K562 (cell line): ENCODE measurements at regions not wholly inside any gene's neighbourhood (a gene's known extent, or its start where the extent isn't known, plus 50 kb on each side); places are given as distances from the start of the nearest gene placed in this dataset.

ENCODE experiments used
- BRCA1 ChIP-seq, 2 experiments: fragments of 450-650 bp in 1 of 2; sonication (generic) in 1 of 2; formaldehyde crosslinking in 1 of 2; IDR thresholded peaks; 2 replicates each; pipeline versions ENCODE4 v1.5.0 to v1.6.1; 2017 to 2020; ENCODE audit warnings: mild to moderate bottlenecking in 1 of 2, missing genetic modification reagents in 1 of 2
- C11orf30 ChIP-seq: fragments of 450-650 bp; IDR thresholded peaks from 2 replicates; pipeline ENCODE4 v1.6.1; 2016; ENCODE audit warnings: low read depth, mild to moderate bottlenecking
- CHCHD3 ChIP-seq: fragments of 250-450 bp; sonication (Bioruptor Pico); IDR thresholded peaks from 2 replicates; pipeline ENCODE4 v2.1.2; 2022; ENCODE audit warnings: mild to moderate bottlenecking
- CTBP1 ChIP-seq: fragments of 450-650 bp; IDR thresholded peaks from 2 replicates; pipeline ENCODE4 v1.6.1; 2016; ENCODE audit warnings: borderline replicate concordance
- CXXC5 ChIP-seq: fragments of 250-450 bp; sonication (Bioruptor Pico); IDR thresholded peaks from 2 replicates; pipeline ENCODE4 v1.8.0; 2022; ENCODE audit warnings: inconsistent platforms, mild to moderate bottlenecking, moderate library complexity
- HMG20B ChIP-seq: fragments of 250-450 bp; sonication (Bioruptor Pico); IDR thresholded peaks from 2 replicates; pipeline ENCODE4 v1.5.0; 2021; ENCODE audit warnings: mild to moderate bottlenecking
- HMGN3 ChIP-seq: IDR thresholded peaks from 2 replicates; pipeline ENCODE4 v1.6.1; 2011; ENCODE audit warnings: borderline replicate concordance, low read depth, mild to moderate bottlenecking, mixed read lengths, low read length; ENCODE audit not compliant: insufficient read length; ENCODE audit errors: extremely low read depth
- KLF13 ChIP-seq: fragments of 450-650 bp; IDR thresholded peaks from 2 replicates; pipeline ENCODE4 v1.6.1; 2016; ENCODE audit warnings: missing genetic modification characterization, low read depth, mild to moderate bottlenecking, missing compliant biosample characterization, moderate library complexity, borderline replicate concordance
- MAFK ChIP-seq: IDR thresholded peaks from 2 replicates; pipeline ENCODE4 v1.6.1; 2011; ENCODE audit warnings: low read length, improper control_type of control experiment
- MCM7 ChIP-seq, 2 experiments: fragments of 450-650 bp; IDR thresholded peaks; 2 replicates each; pipeline ENCODE4 v1.6.1; 2016 to 2018
- NBN ChIP-seq: fragments of 450-650 bp; IDR thresholded peaks from 2 replicates; pipeline ENCODE4 v1.6.1; 2016; ENCODE audit warnings: low read depth, mild to moderate bottlenecking
- RBFOX2 ChIP-seq: fragments of 200-400 bp; formaldehyde crosslinking; IDR thresholded peaks from 2 replicates; pipeline ENCODE4 v1.6.1; 2017; ENCODE audit warnings: low read depth, mild to moderate bottlenecking, low read length, moderate library complexity
- ZNF445 ChIP-seq: fragments of 250-450 bp; sonication (Bioruptor Pico); IDR thresholded peaks from 2 replicates; pipeline ENCODE4 v1.4.0; 2020; ENCODE audit warnings: low read depth, mild to moderate bottlenecking, moderate library complexity
- ZNF695 ChIP-seq: fragments of 450-650 bp; formaldehyde crosslinking; IDR thresholded peaks from 2 replicates; pipeline ENCODE4 v1.4.0; 2020; ENCODE audit warnings: mild to moderate bottlenecking, moderate library complexity
- TF ChIP-seq, protein P1 (sequence below): IDR thresholded peaks from 3 replicates; pipeline ENCODE4 v1.6.1; 2011; ENCODE audit warnings: borderline replicate concordance, mild to moderate bottlenecking; ENCODE audit not compliant: insufficient read length, insufficient read depth
- TF ChIP-seq, protein P2 (sequence below): fragments of 200-600 bp; sonication (generic); IDR thresholded peaks from one replicate; pipeline ENCODE4 v1.6.1; 2012; ENCODE audit warnings: mild to moderate bottlenecking, low read depth, low read length, inconsistent platforms

DNA sequence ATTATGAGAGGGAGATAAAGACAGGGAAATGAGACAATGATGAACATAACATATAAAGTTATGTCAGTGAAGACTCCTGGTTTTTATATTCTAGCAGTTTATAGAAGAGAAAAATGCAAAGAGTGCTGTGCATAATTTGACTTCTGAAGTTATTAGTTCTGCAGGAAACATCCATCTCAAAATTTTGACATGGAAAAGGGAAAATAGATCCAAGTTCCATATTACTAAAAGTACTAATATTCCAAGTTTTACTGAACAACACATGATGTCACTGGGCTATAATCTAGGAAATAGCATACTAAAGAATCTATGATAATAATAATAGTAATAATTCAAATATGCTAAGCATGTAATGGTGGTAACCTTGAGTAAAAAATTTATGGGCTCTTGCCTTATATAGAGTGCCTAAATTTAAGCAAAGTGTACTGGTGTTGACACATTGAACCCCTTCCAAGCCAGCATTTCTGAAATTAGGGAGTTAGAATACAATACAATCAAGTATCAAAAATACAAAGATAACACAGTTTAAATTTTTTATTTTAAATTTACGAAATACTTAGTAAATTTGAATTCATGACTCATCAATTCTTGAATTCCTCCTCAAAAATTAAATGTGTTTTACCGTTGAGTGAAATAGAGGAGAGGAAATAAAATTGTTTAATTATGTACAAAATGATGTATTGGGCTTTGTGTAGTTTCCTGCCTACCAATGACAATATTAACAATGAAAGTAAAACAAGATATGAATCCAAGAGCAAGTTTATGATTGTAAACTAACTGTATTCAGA, 102.8 kb upstream of the KCND2 start (continued):
- TF ChIP-seq ZNF445 (no peak), MAFK (peak; percentile 13; the same call in 1 of the 2 replicates), CHCHD3 (no peak), CXXC5 (CRISPR knock-in tag) (no peak), KLF13 (tag) (no peak), HMGN3 (no peak), ZNF695 (CRISPR knock-in tag) (no peak), BRCA1 (IDR thresholded peaks at IDR 0.05) (no peak), BRCA1 (CRISPR knock-in tag; IDR thresholded peaks at IDR 0.05) (no peak), RBFOX2 (no peak), MCM7 (IDR thresholded peaks at IDR 0.05) (no peak), NBN (no peak), C11orf30 (0 out of 2 replicates have a peak, but pooled peaks have one; percentile 35), CTBP1 (no peak), HMG20B (no peak)
- TF ChIP-seq, protein P1, sequence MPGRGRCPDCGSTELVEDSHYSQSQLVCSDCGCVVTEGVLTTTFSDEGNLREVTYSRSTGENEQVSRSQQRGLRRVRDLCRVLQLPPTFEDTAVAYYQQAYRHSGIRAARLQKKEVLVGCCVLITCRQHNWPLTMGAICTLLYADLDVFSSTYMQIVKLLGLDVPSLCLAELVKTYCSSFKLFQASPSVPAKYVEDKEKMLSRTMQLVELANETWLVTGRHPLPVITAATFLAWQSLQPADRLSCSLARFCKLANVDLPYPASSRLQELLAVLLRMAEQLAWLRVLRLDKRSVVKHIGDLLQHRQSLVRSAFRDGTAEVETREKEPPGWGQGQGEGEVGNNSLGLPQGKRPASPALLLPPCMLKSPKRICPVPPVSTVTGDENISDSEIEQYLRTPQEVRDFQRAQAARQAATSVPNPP = no peak
- TF ChIP-seq, protein P2, sequence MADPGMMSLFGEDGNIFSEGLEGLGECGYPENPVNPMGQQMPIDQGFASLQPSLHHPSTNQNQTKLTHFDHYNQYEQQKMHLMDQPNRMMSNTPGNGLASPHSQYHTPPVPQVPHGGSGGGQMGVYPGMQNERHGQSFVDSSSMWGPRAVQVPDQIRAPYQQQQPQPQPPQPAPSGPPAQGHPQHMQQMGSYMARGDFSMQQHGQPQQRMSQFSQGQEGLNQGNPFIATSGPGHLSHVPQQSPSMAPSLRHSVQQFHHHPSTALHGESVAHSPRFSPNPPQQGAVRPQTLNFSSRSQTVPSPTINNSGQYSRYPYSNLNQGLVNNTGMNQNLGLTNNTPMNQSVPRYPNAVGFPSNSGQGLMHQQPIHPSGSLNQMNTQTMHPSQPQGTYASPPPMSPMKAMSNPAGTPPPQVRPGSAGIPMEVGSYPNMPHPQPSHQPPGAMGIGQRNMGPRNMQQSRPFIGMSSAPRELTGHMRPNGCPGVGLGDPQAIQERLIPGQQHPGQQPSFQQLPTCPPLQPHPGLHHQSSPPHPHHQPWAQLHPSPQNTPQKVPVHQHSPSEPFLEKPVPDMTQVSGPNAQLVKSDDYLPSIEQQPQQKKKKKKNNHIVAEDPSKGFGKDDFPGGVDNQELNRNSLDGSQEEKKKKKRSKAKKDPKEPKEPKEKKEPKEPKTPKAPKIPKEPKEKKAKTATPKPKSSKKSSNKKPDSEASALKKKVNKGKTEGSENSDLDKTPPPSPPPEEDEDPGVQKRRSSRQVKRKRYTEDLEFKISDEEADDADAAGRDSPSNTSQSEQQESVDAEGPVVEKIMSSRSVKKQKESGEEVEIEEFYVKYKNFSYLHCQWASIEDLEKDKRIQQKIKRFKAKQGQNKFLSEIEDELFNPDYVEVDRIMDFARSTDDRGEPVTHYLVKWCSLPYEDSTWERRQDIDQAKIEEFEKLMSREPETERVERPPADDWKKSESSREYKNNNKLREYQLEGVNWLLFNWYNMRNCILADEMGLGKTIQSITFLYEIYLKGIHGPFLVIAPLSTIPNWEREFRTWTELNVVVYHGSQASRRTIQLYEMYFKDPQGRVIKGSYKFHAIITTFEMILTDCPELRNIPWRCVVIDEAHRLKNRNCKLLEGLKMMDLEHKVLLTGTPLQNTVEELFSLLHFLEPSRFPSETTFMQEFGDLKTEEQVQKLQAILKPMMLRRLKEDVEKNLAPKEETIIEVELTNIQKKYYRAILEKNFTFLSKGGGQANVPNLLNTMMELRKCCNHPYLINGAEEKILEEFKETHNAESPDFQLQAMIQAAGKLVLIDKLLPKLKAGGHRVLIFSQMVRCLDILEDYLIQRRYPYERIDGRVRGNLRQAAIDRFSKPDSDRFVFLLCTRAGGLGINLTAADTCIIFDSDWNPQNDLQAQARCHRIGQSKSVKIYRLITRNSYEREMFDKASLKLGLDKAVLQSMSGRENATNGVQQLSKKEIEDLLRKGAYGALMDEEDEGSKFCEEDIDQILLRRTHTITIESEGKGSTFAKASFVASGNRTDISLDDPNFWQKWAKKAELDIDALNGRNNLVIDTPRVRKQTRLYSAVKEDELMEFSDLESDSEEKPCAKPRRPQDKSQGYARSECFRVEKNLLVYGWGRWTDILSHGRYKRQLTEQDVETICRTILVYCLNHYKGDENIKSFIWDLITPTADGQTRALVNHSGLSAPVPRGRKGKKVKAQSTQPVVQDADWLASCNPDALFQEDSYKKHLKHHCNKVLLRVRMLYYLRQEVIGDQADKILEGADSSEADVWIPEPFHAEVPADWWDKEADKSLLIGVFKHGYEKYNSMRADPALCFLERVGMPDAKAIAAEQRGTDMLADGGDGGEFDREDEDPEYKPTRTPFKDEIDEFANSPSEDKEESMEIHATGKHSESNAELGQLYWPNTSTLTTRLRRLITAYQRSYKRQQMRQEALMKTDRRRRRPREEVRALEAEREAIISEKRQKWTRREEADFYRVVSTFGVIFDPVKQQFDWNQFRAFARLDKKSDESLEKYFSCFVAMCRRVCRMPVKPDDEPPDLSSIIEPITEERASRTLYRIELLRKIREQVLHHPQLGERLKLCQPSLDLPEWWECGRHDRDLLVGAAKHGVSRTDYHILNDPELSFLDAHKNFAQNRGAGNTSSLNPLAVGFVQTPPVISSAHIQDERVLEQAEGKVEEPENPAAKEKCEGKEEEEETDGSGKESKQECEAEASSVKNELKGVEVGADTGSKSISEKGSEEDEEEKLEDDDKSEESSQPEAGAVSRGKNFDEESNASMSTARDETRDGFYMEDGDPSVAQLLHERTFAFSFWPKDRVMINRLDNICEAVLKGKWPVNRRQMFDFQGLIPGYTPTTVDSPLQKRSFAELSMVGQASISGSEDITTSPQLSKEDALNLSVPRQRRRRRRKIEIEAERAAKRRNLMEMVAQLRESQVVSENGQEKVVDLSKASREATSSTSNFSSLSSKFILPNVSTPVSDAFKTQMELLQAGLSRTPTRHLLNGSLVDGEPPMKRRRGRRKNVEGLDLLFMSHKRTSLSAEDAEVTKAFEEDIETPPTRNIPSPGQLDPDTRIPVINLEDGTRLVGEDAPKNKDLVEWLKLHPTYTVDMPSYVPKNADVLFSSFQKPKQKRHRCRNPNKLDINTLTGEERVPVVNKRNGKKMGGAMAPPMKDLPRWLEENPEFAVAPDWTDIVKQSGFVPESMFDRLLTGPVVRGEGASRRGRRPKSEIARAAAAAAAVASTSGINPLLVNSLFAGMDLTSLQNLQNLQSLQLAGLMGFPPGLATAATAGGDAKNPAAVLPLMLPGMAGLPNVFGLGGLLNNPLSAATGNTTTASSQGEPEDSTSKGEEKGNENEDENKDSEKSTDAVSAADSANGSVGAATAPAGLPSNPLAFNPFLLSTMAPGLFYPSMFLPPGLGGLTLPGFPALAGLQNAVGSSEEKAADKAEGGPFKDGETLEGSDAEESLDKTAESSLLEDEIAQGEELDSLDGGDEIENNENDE = no peak
